LoVo (cell line): ENCODE measurements at regions not wholly inside any gene's neighbourhood (a gene's known extent, or its start where the extent isn't known, plus 50 kb on each side); places are given as distances from the start of the nearest gene placed in this dataset.
"Not testable (repeated sequence)": the region's sequence is repeated elsewhere in the genome, so short reads cannot be mapped to it uniquely, and the experiment has no call there.

Experiments
- DNase-seq: peaks from one replicate; pipeline ENCODE4 v3.0.0-alpha.2; 2016; ENCODE audit warnings: low spot score

DNA sequence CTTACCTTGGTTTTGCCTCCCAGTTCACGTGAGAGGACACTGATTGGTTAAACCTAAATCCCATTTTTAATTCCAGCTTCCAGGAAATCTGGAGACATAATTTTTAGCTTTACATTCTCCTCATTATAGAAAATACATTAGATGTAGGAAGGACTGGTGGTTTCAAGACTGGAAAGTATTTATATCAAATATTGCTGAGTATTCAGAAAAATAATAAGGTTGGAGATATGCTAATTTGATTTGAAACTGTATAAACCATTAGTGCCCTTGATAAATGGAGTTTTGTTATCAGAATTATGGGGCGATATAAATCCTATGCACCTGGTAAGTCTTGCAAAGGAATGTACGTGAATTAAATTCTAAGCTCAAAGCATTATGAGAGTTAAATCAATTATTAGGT, 218.0 kb upstream of the ADGRL4 start:
- DNase-seq, result no peak

DNA sequence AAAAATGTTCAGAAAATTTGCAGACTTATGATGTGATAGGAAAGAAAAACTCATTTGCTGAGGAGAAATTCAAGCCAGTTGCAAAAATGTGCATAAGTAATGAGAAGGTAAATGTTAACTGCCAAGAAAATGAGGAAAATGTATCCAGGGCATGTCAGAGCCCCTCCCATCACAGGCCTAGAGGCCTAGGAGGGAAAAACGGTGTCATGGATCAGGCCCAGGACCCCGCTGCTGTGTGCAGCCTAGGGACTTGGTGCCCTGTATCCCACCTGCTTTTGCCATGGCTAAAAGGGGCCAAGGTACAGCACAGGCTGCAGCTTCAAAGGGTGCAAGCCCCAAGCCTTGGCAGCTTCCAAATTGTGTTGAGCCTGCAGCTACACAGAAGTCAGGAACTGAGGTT, 214.0 kb upstream of the ADGRL4 start:
- DNase-seq, result no peak

DNA sequence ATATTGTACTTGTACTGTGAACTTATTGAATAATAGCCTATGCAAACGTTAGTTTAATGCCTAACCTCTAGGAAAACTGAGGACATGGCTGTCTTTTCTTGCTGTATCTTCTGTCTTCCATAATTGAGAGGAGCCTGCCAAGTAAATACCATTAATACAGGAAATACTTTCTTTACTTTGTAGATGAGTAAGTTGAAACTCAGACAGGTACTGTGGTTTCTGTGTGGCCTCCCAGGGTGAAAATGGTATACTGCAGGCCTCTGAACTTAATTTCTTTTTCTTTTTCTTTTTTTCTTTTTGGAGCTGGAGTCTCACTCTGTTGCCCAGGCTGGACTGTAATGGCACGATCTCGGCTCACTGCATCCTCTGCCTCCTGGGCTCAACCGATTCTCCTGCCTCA, 208.8 kb upstream of the ADGRL4 start:
- DNase-seq, result no peak

DNA sequence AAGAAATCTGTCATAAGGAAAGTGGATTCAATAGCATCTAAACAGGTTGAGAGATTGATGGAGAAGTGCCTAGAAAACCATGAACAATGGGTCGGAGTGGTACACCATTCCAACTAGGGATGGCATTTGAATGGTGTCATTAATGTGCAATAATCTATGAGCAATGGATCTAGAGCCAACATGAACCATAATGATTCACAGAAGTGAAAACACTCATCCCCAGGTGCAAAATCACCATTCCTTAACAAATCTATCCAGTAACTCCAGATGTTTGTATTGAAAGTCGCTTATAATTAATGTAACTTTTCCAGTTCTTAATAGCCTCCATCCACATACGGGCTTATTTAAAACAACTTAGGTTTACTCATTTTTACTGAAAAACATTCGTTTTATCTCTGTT, 201.3 kb upstream of the ADGRL4 start:
- no peak for DNase-seq

DNA sequence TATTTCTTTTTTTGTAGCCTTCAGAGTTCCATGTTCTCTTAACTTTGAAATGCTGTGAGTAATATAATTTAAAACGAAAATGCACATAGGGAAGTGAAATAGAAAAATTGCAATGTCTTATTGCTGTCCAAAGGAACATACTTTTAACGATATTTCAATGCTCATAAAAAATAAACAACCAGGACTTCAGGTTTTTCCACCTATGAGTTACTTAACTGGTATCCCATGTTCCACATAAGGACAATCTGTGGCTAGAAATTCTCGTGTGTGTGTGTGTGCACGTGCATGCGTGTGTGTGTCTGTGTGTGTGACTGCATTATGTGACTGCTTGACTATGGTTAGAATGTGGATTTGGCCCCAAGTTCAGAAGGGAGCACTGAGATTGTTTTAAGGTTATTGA, 200.8 kb upstream of the ADGRL4 start:
- no peak for DNase-seq

DNA sequence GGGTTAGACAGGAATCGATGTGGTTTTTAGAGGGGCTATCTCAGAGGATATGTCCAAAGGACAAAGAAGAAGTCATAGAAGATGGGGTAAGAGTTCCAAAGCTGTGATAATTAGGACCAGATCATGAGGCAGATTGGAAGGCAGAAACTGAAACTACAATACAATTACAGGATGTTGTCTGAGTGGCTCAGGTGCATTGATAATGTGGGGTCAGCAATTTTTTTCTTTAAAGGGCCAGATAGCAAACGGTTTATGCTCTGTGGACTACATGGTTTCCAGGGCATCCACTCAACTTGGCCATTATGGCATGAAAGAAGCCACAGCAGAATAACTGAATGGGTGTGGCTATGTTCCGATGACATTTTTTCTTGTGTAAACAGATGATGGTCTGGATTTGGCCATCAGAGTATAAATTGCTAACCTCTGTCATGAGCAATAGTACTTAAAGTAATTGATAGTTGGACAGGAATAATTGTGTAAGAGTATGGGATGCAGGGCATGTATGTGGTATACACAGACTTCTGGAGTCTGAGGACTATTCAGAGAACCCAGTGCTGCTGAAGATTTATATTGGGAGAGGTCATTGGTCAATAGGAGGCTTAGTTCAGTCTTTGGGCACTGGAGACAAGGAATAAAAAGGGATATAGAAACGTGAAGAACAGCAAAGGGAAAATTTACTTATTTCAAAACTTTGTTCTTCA, 198.4 kb upstream of the ADGRL4 start:
- DNase-seq, result no peak

DNA sequence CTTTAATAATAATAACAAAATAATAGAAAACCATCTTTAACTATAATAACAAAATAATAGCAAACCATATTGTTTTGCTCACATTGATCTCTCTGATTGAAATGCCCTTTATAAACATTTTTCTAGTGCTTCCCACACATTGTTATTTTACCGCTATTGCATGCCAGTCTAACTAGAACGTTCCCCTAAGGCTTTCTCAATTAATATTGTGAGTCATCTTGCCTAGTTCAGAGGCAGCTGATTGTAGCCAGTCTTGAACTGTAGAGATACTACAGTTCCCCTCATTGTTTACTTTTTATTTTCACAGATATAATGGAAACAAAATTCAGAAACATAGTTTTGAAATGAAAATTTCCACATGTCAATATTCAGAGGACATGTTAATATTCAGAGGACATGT, 192.3 kb upstream of the ADGRL4 start:
- DNase-seq, result no peak

DNA sequence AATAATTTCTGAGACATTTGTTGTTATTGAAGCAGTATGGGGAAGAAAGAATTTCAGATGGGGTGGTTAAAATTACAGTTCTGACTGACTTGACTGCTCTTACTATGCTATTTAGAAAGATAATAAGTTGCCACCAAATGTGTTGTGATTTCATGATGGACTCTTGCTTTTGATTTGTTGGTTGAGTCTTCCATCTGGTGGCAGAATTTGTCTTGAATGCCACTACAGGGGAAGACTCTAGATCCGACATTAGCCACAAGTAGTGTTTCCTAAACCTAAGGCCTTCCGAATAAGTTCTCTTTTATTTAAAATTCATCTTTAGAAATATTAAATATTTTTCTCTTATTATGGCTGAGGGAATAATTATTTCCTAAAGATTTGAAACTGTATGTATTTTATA, 190.9 kb upstream of the ADGRL4 start:
- peak; percentile 38 for DNase-seq

DNA sequence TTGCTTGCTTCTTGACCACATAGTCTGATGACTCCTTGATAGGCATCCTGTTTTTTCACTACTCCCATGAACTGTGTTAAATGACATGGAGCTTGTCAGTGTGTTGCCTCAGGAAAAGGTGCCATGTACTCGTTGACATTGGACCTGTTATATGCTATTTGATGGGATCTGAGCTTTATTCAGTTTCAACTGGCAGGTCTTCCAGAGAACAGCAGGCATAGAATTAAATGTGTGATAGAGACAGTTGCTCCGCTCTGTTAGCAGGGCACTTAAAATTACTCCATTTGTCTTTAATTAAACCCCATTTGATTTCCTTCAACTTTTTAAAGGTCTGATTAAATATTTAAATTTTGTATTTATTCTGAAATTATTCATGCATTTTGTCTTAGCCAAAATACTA, 189.7 kb upstream of the ADGRL4 start:
- no peak for DNase-seq

DNA sequence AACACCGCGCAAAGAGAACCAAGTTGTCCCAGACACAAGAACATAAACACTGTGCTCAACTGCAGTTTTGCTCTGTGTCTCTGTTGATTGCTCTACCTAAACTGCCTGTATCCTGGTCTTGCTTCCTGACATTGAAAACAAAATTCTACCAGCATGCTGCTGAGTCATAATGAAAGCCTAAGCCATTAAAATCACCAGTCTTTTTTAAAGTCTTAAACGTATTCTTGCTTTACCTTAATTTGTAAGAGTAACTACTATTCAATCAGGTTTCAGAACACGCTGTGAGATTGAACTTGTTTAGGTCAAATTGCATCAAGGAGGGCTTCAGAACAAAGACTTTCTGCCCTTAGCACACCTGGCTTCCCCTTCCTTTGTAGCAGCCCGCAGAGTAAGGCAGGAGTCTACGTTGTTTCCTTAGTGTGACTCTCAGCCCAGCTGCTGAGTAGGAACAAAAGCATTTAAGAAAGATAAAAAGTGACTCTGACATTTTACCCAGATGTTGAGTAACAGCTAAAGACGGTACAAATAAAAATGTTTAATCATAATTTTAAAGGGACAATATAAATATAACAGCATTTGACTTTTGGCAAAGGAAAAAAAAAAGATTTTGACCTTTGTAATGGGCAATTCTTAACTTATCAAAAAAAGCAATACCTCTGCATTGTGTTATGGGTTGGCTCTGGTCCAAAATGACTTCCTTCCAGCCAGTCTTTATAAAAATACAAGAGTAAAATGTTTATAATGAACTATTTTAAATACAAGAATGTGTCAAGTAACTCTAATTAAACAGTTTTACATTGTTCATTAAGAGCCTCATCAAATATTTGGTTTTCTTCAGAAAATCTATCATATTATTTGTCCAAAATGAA, 186.9 kb upstream of the ADGRL4 start:
- peak; percentile 43 for DNase-seq

DNA sequence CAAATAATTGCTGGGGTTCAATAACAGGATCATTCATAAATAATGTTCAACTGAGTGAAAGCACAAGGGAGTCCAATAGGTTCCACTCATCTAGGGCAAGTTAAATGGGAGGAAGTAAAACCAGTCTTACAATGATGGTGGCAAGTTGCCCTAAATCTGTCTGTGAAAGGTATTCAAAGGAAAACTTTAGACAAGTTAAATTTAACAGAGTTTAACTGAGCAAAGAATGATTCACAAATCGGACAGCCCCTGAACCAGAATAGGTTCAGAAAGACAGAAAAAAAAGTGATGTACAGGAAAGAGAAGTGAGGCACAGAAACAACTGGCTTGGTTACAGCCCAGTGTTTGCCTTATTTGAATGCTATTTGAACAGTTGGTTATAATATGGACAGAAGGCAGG, 183.5 kb upstream of the ADGRL4 start:
- DNase-seq, result no peak

DNA sequence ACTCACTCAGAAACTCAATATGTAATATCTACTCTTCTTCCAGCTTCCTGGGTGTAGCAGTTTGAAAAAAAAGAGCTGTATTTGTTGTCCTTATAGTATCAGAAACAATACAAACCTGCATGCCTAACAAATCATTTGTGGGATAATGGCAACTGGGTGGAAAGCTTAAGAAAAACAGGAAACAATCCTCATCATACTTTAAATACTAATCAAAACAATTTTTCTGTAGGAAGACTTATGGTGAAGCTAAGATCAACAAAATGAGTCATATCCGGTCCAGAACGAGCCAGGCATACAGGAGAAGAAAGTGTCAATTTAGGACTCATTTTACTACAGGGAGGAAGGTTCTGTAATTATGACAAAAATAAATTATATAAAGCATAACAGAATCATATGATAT, 181.8 kb upstream of the ADGRL4 start:
- DNase-seq, result peak; percentile 19

DNA sequence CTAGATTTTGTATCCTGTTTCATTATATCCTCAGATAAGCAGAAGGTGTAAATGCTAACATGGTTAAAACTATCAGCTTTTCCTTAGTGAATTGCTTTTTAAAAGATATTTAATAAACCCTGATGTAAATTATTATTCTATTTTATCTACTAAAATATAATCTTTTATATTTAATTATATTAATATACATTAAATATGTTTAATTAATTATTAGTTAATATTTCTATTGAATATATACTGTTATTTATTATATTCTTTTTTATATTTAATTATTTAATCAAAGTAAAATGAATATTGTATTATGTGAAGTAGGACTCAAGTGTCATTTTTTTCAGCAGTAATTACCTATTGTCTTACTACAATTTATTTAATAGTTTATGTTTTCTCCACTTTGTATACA, 179.7 kb upstream of the ADGRL4 start:
- DNase-seq, result no peak

DNA sequence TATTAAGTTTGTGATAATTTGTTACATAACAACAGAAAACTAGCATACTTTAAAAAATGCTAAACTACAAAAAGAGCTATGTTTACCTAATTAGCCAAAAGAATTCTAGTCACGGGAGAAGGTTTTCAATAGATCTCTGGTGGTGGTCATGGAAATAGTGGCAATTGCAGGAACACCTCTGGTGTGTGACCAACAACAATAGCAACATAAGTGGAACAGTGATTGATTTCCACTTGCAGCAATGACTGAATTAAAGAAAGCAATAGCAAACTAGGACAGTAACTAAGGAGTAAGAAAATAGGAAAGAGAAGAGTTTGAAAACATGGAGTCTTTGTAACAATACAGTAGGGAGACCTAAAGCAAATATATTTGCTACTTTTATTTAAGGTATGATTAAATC, 171.3 kb upstream of the ADGRL4 start:
- DNase-seq, result no peak

DNA sequence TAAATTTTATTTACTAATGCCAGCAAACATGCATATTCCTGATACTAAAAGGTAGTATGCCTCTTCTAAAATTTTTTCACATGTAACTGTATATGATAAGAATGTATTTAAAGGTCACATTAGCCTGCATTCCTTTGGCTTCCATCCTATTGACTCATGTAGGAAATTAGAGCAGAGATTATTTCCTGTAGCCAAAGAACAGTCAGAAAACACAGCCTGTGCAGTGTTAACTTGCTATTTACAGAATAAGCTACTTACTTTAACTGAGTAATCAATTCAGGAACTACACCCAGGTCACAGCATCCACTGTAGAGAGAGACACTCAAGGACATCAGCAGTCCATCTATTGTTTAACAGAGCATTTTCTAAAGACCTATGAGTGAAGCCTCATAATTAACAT, 154.5 kb upstream of the ADGRL4 start:
- DNase-seq, result no peak

DNA sequence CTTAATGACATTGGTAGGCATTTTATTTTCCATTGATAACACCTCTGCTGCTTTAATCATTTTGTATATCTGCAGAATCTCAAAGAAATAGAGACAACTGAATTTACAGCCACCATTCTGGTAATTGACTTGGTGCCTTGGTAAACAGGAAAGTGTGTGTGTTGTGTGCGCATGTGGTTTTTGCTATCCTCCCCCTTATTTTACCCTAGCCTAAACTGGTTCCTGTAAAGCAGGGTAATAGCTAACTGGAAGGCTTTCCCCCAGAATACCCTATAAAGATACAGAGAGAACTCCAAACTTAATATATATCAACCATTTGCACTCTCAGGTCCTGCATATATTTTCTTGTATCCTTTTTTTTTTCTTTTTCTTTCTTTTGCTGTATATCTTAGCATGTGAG, 149.5 kb upstream of the ADGRL4 start:
- DNase-seq, result no peak

DNA sequence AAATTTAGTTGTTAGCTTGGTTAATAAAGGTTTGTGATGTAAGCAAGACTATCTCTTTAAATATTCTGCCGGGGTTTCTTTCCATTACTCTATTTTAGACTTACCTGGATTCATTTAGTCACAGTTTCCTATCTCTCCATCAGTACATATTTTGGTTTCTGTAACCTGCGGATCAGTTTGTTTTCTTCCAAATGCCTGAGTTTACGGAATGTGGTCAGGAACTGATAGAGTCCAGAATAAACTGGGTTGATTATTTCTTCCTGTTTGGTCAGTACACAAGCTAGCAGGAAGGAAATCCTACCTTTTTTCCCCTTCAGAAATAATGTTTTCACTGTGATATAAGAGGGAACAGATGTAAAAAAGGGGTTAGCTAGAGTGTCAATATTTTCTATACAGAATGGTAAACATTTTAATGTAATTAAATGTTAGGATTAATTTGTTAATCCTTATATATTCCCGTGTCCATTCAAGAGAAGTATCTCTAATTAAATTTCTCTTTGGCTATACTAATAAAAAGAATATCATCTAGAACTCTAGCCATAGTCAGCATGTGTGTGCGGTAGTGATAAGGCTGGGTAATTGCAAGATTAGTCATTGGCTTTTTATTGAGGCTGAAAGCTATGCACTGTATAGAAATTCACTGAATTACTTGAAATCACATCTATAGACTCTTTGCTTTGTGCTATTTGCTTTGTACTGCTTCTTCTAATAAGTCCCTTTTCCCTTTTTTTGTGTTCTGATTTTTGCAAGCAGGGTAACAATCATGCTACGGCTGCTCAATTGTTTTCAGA, 144.7 kb upstream of the ADGRL4 start:
- DNase-seq, result no peak

DNA sequence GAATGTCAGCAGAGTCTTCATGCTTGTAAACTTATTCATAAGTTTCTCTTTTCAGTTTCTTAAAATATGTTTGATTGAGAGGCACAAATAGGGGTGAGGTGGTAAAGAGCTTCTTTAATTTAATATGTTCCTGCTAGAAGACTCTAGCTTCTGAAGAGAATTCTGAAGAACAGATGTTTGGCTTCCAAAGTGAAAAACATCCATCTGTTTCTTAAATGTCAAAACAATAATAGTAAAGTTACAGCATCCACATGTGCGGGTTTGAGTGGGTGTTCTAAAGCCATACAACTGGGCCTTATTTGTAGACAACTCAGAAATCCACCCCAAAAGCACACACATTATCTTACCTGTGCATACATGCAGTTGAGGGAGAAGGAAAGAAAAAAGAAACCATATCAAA, 144.0 kb upstream of the ADGRL4 start:
- no peak for DNase-seq

DNA sequence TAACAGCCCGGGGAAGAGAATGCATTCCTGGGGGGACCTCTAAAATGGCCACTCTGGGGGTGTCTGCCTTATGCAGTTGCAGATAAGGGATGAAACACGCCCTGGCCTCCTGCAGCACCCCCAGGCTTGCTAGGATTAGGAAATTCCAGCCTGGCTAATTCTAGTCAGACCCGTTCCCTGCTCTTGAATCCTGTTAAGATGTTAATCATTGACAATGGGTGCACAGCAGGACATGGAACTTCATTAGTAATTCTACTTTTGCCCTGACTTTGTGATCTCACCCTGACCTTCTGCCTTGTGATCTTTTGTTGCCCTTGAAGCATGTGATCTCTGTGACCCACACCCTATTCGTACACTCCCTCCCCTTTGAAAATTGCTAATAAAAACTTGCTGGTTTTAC, 131.7 kb upstream of the ADGRL4 start:
- DNase-seq, result not testable (repeated sequence)

DNA sequence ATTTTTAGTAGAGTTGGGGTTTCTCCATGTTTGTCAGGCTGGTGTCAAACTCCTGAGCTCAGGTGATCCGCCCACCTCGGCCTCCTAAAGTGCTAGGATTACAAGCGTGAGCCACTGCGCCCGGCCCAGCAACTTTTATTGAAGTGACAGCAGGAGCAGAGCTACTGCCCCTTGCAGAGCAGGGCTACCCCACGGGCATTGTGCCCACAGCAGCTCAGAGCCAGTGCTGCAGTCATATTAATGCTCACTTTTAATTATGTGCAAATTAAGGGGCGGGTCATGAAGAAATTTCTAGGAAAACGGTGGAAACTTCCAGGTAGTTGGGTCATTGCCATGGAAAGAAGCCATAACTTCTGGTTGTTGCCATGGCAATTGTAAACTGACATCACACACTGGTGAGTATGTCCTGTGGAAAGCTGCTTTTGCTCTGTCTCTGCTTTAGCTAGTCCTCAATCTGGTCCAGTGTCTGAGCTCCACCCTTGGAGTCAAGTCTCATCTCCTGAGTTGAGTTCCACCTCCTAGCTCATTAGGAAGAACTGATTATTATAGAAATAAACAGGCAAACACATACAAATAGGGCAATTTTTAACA, 127.3 kb upstream of the ADGRL4 start:
- DNase-seq, result no peak

DNA sequence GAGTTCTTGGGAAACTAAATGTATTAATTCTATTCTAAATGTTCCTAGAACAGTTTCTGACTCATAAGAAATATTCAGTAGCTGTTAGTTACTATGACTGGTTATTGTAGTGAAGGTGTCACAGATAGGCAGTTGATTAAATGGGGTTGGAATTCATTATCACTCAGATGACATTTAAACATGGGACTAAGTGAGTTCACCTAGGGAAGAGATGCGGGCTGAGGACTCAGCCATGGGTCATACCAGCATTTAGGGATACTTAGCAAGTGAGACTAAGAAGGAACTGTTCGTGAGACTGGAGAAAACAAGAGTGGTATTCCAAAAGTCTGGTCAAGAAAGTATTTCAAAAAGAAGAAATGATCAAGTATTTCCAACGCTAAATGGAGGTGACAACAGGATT, 125.1 kb upstream of the ADGRL4 start:
- DNase-seq, result no peak

DNA sequence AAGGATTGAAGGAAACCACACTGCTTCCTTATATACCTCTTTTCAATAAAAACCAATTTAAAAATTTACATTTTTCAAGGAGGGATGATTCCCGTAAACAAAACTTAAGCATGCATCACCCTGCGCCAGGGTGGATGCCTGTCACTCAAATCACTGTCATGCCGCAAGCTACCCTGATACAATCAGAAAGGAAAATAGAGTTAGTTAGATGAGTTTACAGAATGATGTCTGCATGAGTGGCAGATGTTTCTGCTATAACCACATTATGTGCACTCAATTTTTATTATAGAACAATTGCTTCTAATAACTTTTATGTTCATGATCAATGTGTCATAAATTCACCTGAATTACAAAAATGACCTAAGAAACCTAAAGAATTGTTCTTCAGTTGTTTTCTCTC, 123.4 kb upstream of the ADGRL4 start:
- DNase-seq, result no peak

DNA sequence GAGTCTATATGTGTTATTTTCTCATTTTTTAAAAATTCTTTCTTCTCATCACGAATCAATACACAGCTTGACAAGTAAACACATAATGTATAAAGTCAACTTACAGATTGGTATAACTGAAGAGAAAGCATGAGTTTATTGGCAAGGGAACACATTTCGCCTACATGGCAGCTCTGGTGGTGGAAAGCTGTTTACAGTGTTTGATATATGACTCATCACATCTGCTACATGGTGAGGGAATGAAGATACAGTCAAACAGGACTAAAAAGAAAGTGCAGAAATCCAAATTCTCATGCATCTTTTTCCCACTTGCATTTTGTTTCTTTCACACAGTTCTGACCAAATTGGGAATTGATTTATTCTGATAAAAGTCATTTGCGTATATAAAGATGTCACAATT, 122.2 kb upstream of the ADGRL4 start:
- DNase-seq, result no peak
